Prostate gland (tissue), 2 donors: ENCODE measurements at regions not wholly inside any gene's neighbourhood (a gene's known extent, or its start where the extent isn't known, plus 50 kb on each side); places are given as distances from the start of the nearest gene placed in this dataset.

Source experiments
- DNase-seq: peaks from one replicate; pipeline ENCODE4 v3.0.0-alpha.2; 2019; ENCODE audit warnings: low spot score
- H3K27ac ChIP-seq, 2 donors: fragments of 200-600 bp; sonication (generic); 2 replicates each; pipeline ENCODE4 v1.5.1; 2017 to 2019
- H3K27me3 ChIP-seq: fragments of 200-600 bp; sonication (generic); replicated peaks from 2 replicates; pipeline ENCODE4 v1.5.1; 2019; ENCODE audit not compliant: insufficient read depth
- H3K36me3 ChIP-seq, 2 donors: fragments of 200-600 bp; sonication (generic); 1 replicate in 1 of 2; 2 replicates in 1 of 2; pipeline versions ENCODE4 v1.5.1 to v1.8.1; 2017 to 2019
- H3K4me1 ChIP-seq: fragments of 200-600 bp; sonication (generic); replicated peaks from 2 replicates; pipeline ENCODE4 v1.5.1; 2019
- H3K4me3 ChIP-seq, 2 donors: fragments of 200-600 bp; sonication (generic); 2 replicates each; pipeline ENCODE4 v1.5.1; 2017 to 2019
- H3K9me3 ChIP-seq: fragments of 200-600 bp; sonication (generic); 2 replicates; pipeline ENCODE4 v1.5.1; 2017
- CTCF ChIP-seq, 4 experiments: fragments of 200-600 bp in 2 of 4; fragments of 450-650 bp in 2 of 4; sonication (generic) in 2 of 4; IDR thresholded peaks; 1 replicate in 3 of 4; 2 replicates in 1 of 4; pipeline ENCODE4 v1.5.1; 2016 to 2019; ENCODE audit warnings: antibody characterized with exemption in 4 of 4, mild to moderate bottlenecking in 2 of 4, moderate library complexity in 2 of 4
- POLR2A ChIP-seq: fragments of 450-650 bp; IDR thresholded peaks from one replicate; pipeline ENCODE4 v1.6.1; 2016; ENCODE audit warnings: antibody characterized with exemption, mild to moderate bottlenecking
- POLR2AphosphoS5 ChIP-seq: sonication (generic); formaldehyde crosslinking; IDR thresholded peaks from one replicate; pipeline ENCODE4 v1.6.1; 2017; ENCODE audit warnings: antibody characterized with exemption
- WGBS: methylation state at CpG from one replicate; pipeline ENCODE4 v1.1.5; 2018; 5-methylcytosine and 5-hydroxymethylcytosine counted together
- intact Hi-C: fragments of 100-400 bp; cut with DNase I; formaldehyde crosslinking; loops from one replicate; pipeline ENCODE4 v1.14.2; 2022

GRCh38 chr4:58111818-58112217, 1001.6 kb upstream of the IGFBP7 start:
- Histone ChIP-seq H3K4me1 (no peaks in the 10 kb centered on the region), H3K9me3 (no peaks in the 10 kb centered on the region), H3K4me3 (no peak overlapping the region), H3K27me3 (no peaks in the 10 kb centered on the region), H3K36me3 (no peaks in the 10 kb centered on the region), H3K27ac (no peak overlapping the region)
- WGBS: 57% methylated on average over 2 of the region's 2 CpGs
- TF ChIP-seq POLR2AphosphoS5: no peak
- no peak for TF ChIP-seq POLR2A
- no peak for TF ChIP-seq CTCF (IDR thresholded peaks at IDR 0.05)
- no peak for DNase-seq
- intact Hi-C loops: no loop called here

GRCh38 chr4:58093352-58093751, 983.2 kb upstream of the IGFBP7 start:
- H3K9me3 ChIP-seq: no peaks in the 10 kb centered on the region
- no peak overlapping the region for H3K27ac ChIP-seq
- no peak for TF ChIP-seq POLR2A
- TF ChIP-seq CTCF (IDR thresholded peaks at IDR 0.05): no peak
- no peak for TF ChIP-seq POLR2AphosphoS5
- intact Hi-C loops: no loop called here
- WGBS: 98% methylated on average over 4 of the region's 4 CpGs
- DNase-seq: no peak
- no peaks in the 10 kb centered on the region for H3K27me3 ChIP-seq
- H3K36me3 ChIP-seq: no peaks in the 10 kb centered on the region
- no peak overlapping the region for H3K4me3 ChIP-seq
- no peaks in the 10 kb centered on the region for H3K4me1 ChIP-seq

DNA sequence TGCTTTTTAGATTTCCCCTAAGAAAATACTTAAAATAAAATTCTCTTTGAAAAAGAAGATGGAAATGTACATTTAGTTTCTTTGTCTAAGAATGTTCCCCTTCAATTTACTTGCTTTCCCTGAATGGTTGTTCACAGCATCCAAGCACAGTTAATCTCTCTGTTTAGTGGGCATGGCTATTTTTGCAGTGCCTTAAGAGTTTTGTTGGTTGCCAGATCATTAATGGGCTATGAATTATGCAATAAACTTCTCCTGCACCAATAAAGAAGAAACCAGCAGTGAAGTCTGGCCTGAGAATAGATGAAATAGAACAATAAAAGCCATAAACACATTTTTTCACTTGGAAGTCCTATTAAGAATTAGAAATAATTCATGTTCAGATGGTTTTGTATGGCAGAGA, 980.4 kb upstream of the IGFBP7 start:
- no peaks in the 10 kb centered on the region for H3K36me3 ChIP-seq
- H3K27me3 ChIP-seq: no peaks in the 10 kb centered on the region
- H3K4me1 ChIP-seq: no peaks in the 10 kb centered on the region
- intact Hi-C loops: no loop called here
- no peak overlapping the region for H3K27ac ChIP-seq
- TF ChIP-seq POLR2A (no peak), POLR2AphosphoS5 (no peak), CTCF (IDR thresholded peaks at IDR 0.05) (no peak)
- H3K4me3 ChIP-seq: no peak overlapping the region
- H3K9me3 ChIP-seq: no peaks in the 10 kb centered on the region
- no peak for DNase-seq

DNA sequence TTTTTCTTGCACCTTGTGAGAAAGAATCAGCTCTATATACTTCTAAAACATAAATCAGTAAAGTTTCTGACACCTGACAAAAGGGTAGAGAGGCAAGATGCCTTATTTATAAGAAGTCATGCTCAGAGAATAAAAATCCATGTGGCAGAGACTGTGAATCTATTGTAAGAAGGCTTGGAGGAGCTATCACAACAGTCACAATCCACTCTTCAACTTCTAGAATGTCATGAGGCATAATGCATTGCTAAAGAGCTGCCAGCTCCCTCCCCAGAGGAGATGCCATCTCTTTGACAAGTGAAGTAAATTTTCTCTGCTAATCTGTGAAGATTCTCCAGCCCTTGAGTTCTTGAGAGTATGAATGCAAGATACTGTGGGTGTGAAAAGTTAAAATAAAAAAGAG, 971.2 kb upstream of the IGFBP7 start:
- H3K27ac ChIP-seq: no peak overlapping the region
- no peaks in the 10 kb centered on the region for H3K27me3 ChIP-seq
- intact Hi-C loops: no loop called here
- H3K36me3 ChIP-seq: no peaks in the 10 kb centered on the region
- no peaks in the 10 kb centered on the region for H3K4me1 ChIP-seq
- no peaks in the 10 kb centered on the region for H3K9me3 ChIP-seq
- DNase-seq: no peak
- no peak for TF ChIP-seq POLR2A
- TF ChIP-seq POLR2AphosphoS5: no peak
- no peak for TF ChIP-seq CTCF (IDR thresholded peaks at IDR 0.05)
- H3K4me3 ChIP-seq: no peak overlapping the region

GRCh38 chr4:58075724-58076123, 965.5 kb upstream of the IGFBP7 start:
- no peak for DNase-seq
- Histone ChIP-seq H3K4me1 (no peaks in the 10 kb centered on the region), H3K36me3 (no peaks in the 10 kb centered on the region), H3K27me3 (no peaks in the 10 kb centered on the region), H3K9me3 (no peaks in the 10 kb centered on the region), H3K27ac (no peak overlapping the region), H3K4me3 (no peak overlapping the region)
- TF ChIP-seq CTCF (IDR thresholded peaks at IDR 0.05): no peak
- no peak for TF ChIP-seq POLR2A
- TF ChIP-seq POLR2AphosphoS5: no peak
- intact Hi-C loops: no loop called here
